HG03442 (cell line): ENCODE measurements at regions not wholly inside any gene's neighbourhood (a gene's known extent, or its start where the extent isn't known, plus 50 kb on each side); places are given as distances from the start of the nearest gene placed in this dataset.
"Not testable (repeated sequence)": the region's sequence is repeated elsewhere in the genome, so short reads cannot be mapped to it uniquely, and the experiment has no call there.

Experiments used
- ATAC-seq: cut with Tn5 transposase; IDR thresholded peaks from one replicate; pipeline ENCODE4 v1.9.1; 2021; ENCODE audit warnings: mild to moderate bottlenecking, moderate library complexity; ENCODE audit not compliant: unreplicated experiment

DNA sequence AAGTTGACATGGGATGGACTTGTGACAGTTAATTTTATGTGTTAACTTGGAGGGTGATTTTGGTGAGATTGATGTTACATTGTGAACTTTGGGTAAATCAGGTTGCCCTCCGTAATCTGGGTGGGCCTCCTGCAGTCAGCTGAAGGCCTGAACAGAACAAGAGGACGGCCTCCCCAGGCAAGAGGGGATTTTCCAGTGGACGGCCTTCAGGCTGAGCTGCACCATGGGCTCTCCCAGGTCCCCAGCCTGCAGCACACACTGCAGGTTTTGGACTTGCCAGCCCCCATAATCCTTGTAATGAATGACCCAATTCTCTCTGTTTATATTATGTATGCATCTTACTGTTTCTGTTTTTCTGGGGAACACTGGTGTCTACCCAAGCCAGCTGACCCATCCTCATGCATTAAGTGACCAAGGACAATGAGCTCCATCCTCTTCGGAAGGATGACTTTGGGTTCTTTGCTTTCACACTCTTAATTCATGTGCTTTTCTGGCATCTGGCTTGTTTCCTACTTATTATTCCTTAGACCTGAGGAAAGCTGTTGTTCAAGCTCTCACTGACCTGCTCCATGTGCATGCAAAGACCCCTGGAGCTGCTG lies 64.2 kb downstream of the DACT2 start:
- no peak for ATAC-seq

DNA sequence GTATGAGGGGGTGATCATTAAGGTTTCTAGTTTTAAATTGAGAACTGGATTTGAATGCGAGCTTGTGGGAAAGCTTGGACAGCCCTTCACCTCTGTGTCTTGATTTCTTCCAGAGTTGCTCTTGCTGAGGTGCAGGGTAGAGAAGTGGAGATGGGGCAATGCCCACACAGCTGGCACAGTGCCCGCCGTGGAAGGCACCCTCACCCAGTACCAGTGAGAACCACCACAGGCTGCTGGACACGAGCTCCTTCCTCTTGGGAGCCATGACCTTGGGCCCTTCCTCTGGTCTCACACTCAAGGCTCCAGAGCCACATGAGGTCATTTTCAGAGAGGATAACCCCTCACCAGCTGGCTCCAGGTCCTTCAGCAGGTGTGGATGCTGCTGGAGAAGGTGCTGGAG lies 67.3 kb downstream of the DACT2 start:
- ATAC-seq, result no peak

DNA sequence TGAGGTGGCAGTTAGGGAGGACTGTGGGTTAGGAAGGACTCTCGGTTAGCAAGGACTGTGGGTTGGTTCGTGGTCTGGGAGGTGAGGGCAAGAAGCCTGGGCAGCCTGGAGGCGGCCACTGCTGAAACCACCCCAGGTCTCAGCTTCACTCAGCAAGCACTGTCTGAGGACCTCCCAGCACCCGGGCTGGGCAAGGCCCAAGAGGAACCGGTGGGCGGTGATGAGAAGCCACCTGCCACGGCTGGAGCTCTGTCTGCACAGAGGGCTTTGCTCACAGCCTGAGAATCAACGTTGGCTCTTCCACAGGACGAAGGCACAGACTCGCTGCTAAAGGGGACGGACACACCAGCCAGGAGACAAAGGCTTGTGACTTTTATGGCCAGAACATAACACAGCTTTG lies 69.3 kb downstream of the DACT2 start:
- ATAC-seq, result no peak

DNA sequence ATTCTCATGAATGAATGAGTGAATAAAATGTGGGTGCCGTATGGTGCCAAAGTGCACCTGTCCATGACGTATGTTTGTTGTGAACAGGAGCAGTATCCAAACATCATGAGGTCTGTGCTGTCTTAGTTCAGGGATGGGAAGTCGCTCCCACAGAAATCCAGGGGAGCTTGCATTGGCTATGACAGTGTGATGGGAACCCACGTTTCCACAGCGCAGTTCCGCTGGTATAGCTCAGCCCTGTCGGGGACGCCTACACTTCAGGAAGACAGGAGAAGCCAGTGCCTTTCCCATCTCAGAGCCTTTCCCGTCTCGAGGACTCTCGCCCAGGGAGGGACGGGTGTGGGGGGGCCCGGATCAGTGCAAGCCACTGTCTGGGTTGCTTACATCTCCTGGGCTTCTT lies 69.8 kb downstream of the DACT2 start:
- no peak for ATAC-seq

DNA sequence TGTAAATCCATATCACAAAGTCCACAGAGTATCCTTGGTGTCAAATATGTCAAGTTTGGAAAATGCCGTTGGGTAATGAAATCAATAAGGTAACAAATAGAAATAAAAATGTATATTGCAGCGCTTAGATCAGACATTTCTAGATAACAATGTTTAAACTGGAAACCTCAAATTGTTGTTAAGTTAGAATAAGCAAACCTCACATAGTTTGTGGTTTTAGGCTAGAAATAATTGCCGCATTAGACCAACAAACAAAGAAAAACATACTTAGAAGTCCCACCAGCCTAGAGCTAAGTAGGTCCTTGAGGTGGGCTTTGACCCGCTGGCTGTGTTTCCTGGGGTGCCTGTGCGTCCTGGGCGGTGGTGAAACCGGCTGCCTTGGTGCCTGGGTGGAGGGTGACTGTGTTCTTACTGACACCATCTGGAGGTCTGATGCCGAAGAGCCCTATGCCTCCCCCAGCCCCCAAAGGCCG lies 71.4 kb downstream of the DACT2 start:
- no peak for ATAC-seq

DNA sequence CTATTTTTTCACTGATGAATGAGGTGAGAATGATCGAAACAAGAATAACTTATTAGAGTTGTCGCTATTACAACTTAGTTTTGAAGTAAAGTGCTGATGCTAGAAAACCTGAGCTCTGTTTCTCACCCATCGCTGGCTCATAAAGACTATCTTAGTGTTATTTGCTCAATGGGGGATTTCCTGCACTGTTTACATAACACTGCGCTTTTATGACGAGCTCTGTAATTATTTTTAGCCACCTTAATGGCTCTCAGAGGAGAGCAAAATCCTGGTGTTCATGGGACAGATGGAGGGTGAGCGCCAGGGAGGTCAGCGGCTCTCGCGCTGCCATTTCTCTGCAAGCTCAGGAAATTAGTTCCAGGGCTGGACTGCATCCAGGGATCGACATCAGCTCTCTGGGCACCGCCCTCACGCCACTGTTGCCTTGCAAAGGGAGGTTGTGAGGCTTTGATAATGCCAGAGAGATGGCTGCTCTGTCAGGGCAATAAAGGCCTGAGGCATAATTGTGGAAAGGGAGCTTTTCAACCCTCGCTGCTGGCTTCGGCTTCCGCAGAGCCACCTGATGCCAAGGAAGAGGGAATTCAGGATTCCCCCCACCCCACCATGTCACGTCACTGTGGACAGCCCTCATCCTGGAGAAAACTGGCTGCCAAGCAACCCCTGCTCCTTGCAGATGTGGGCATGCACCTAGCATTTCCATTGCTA lies 72.0 kb downstream of the DACT2 start:
- no peak for ATAC-seq

DNA sequence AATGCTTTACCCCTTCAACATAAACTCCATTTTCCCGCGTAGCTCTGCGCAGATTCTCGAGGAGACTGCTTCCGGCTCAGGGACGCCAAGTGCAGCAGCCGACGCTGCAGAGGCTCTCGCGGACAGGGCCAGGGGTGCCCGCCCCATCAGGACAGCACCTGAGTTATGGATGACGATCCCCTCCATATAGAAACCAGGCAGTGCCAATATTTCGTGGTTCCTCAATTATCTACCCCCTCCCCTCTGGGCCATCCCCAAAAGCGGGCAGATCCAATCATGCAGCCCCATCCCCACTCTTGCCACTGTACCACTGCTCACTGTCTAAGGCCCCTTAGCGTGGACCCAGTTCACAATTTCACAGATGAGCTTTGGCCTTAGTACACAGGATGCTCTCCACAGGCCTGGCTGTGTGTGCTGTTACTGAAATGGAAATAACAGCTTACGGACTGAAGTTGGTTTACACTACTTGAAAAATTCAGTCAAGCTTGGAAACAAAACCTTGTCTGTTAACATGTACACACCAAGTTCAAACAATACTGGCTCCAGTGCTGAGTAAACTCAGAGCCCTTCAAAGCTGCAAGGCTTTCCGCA lies 74.5 kb downstream of the DACT2 start:
- no peak for ATAC-seq

DNA sequence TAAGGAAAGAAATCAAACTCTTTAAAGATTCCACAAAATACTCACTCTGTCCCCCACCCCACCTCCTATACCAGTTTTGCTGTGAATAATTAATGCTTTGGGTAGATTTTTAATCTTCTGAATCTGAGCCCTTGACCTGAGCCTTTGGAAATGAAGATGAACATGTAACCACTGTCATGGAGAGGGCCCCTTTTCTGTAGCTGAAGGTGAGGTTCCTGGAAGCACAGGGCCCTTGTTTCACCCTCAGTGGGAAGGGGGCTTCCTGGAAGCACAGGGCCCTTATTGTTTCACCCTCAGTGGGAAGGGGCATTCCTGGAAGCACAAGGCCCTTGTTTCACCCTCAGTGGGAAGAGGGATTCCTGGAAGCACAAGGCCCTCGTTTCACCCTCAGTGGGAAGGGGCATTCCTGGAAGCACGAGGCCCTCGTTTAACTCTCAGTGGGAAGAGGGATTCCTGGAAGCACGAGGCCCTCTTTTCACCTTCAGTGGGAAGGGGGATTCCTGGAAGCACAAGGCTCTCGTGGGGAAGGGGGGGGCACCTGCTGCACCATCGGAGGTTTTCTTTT lies 75.7 kb downstream of the DACT2 start:
- ATAC-seq, result no peak

DNA sequence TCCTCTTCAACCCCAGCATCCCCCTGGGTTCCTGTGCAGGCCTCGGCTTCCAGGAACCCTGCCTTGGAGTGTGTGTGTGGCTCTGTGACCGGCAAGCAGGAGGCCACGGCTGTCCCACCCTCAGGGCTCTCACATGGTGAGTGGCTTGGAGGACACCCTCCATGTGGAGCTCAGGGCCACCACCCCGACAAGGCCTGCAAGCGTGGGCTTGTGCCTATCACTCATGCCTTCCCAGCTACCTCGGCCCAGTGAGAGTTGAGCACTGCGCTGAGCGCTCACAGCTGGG lies 76.7 kb downstream of the DACT2 start:
- ATAC-seq, result no peak

DNA sequence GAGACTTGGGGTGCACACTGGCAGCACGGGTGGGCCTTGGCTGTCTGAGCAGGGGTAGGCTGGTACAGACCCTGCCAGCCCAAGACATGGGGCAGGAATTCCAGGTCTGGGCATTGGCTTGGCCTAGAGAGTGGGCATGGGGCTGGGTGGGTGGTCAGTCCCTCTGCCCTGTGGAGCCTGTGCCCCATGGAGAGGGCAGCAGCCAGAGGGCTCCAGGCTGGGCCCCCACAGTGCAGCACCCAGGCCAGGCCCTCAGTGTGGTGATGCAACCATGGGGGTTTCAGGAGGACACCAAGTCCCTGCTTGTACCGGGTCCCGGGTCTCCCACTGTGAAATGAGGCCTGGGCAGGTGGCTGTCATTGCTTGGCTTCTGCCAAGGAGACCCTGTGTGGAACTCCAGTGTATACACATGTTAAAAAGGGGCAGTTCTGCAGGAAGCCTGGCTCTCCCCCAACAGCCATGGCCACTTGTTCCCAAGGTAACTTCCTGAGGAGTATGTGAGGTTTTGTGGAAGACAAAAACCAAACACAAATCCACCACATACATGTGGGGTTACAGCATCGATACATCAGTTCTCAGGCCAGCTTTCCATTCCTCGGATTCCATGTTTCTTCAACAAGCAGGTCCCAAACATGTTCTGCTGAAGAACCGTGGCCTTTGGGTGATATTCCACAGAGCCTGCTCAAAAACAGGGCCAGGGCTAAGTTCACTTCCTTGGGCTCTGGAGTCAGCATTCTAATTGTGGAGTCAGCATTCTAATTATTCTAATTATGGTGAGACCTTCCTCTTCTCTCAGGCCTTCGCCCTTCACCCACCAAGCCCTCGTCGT lies 77.3 kb downstream of the DACT2 start:
- no peak for ATAC-seq

DNA sequence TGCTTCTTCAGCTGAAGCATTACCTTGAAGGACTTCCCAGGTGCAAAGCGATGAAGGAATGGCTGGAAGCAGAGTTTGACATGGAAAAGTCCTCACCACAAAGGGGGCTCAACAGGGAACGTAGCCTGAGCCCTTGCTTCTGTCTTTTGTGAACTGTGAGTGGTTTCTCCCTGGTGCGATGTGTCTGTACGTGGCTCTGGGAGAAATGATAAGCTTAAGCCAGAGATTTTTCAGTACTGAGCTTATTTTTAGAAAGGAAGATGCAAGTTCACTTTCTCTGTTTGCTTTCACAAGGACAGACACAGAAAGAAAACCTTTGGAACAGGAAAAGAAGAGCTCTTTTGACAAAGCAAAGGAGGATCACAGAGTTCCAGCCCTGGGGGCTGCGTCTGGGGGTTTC lies 79.4 kb downstream of the DACT2 start:
- no peak for ATAC-seq

DNA sequence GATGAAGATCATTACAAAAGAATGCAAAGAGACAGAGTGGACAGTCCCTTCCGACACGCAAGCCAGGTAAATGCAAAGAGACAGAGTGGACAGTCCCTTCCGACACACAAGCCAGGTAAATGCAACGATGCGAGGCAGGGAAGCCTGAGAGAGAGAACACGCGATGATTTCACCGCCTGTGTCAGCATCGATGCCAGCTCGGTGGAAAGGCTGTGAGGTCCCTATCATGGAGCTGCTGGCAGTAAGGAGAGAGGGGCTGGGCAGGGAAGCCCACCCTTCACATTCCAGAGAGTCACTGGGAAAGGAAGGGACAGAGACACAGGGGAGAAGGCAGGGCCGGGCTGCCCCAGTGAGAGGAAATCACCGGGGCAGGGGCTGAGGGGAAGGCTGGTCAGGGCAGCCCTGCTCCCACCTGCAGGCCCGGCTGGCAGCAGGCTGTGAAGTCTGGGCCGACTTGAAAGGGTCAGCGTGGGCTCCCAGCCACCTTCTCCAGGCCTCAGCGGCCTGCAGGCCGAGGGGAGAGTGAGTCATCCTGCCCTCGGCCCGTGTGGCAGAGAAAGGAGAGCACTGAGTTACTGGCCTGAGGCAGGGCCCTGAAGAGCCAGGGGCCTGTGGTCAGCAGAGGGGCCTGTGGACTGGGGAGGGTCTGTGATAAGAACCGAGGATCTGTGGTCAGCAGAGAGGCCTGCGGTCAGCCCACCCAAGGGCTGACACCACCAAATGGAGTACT lies 80.4 kb downstream of the DACT2 start:
- no peak for ATAC-seq

DNA sequence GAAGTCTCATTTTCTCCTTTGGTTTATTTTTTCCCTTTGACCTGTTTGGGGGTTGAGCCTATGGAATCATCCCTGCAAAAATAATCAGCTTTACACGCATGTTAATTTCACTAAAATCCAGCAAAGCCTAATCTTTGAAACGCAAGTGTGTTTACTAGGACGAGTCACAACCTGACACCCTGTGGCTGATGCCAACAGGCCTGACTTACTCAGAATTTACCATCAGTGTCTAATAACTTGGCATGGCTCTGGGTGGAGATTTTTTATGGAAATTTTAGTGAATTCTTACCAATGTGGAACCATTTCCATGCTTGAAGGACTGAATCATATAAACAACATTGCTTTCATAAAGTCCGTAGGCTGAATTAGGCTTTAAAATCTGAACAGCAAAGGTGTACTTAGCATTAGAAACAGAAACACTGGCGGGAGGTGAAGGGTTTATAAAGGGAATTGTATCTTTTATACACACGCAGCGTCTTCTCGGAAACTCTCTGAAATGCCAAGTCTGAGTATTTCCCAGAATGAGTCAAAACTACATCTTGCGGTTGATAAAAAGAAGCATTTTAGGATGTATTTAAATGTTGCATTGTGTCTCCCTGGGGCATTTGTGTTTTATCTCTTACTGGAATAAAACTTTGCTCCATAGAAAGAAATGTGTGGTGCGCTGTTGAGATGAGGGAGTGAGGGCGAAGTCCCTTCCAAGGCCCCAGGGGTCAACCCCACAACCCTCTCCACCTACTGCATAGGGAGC lies 81.2 kb downstream of the DACT2 start:
- no peak for ATAC-seq

DNA sequence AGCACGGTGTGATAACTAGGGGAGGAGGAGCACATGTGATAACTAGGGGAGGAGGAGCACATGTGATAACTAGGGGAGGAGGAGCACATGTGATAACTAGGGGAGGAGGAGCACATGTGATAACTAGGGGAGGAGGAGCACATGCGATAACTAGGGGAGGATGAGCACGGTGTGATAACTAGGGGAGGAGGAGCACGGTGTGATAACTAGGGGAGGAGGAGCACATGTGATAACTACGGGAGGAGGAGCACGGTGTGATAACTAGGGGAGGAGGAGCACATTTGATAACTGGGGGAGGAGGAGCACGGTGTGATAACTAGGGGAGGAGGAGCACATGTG lies 85.7 kb downstream of the DACT2 start:
- ATAC-seq, result not testable (repeated sequence)

DNA sequence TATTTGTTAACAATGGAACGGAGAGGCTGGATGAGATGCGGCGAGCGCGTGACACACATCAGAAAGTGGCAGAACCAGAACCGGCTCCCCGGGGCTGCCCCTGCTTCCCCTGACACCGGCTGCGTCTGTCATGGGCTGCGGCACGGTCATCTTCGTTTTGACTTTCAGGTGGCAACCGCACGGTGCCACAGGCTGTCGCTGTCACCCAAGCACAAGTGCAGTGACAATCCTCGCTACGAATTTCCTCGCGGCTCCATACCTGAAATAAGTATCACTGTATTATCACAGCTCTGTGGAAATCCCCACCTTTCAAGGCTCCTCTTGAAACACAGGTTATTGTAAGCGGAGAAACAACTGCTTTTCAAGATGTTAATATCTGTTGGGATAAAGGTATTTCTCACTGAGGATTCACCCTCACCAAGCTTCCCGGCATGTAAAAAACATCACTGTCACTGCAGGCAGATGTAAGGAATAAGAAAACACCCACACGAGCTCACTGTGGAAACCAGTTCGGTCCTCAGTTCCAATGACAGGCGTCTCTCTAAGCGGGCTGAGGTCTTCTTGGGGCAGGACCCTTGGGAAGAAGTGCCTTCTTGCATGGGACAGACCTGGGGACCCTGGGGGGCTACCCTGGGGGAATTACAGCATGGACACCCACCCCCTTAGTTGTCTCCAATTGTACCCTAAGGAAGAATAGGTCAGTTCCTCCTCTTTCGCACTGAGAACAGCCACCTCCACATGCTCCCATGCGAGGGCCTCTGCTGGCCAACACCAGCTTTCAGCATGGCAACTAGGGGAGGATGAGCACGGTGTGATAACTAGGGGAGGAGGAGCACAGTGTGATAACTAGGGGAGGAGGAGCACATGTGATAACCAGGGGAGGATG lies 86.3 kb downstream of the DACT2 start:
- ATAC-seq, result no peak

DNA sequence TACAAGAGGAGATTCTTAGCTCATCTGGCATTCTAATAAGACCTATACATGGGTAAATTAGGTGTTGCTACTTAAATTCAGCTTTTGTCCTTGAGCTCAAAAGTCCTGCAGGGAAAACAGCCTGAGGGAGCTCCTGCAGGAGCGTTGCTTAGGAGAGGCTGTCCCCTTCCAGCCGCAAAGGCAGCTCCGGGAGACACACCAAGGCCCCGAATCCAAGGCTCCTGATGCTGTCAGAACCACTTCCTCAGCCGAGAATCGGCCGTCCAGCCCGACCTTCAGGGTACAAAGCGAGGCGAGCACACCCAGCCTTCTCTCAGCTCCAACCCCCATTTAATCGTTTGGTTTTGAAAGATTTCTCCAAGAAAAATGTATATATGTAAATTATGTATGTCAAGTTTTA lies 87.0 kb downstream of the DACT2 start:
- no peak for ATAC-seq

DNA sequence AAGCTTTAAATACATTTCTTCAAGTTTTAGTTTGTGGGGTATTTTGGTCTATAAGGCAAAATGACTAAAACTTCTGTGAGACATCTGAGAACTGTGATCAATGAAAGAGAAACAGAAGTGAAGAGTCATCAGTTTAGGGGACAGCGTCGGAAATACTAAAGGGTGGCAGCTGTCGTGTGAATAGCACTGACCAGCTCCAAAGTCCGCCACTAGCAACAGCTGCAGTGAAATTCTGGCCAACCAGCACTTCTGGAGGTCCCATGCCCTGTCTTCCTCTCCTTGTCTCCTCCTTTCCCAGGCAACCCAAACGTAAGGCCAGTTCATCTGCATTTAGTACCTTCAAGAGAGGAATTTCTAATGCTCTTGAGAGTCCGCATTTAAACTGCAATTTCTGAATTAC lies 87.5 kb downstream of the DACT2 start:
- no peak for ATAC-seq

DNA sequence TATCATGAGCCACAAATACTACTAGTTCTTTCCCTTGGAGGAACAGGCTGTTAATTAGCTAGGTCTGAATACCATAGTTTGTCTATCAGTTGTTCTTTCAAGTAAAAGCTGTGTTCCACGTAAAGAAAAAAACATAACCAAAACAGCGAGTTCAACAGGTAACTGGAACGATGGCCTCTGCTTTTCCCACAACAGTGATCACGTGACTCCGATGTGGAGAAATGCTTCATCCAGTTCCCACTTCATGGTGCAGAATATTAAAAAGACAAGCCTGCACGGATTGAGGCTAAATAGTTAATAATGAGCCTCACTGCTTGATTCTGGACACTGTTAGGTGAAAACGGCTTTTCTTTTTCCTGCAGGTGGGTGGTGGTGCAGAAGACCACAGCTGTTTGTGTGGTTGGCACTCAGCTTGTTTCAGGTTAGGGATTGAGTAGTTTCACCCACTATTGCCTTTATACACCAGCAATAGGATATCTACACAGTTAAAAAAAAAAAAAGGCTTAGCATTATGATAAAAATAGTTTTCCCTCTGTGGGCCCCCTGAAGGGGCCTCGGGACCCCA lies 88.1 kb downstream of the DACT2 start:
- ATAC-seq, result no peak

DNA sequence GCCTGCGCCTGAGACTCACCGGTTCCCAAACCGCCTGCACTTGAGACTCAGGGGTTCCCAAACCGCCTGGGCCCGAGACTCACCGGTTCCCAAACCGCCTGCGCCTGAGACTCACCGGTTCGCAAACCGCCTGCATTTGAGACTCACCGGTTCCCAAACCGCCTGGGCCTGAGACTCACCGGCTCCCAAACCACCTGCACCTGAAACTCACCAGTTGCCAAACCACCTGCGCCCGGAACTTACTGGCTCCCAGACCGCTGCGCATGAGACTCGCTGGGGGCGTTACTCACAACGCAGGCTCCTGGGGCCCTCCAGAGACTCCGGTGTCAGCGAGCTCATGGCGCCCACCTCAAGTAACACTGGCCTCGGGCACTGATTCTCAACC lies 90.2 kb downstream of the DACT2 start:
- no peak for ATAC-seq
